H9 (cell line): ENCODE measurements at regions not wholly inside any gene's neighbourhood (a gene's known extent, or its start where the extent isn't known, plus 50 kb on each side); places are given as distances from the start of the nearest gene placed in this dataset.

Experiments used
- DNase-seq: peaks from one replicate; pipeline ENCODE4 v3.0.0-alpha.2; 2017
- H2AFZ ChIP-seq: one replicate; pipeline ENCODE4 v1.6.1; 2013; ENCODE audit warnings: mild to moderate bottlenecking, low read length, control low read depth, moderate library complexity
- H2AK5ac ChIP-seq: 2 replicates; pipeline ENCODE4 v1.6.1; 2013; ENCODE audit warnings: low read length, control low read depth, mixed read lengths; ENCODE audit not compliant: insufficient read length
- H2BK120ac ChIP-seq: one replicate; pipeline ENCODE4 v1.6.1; 2013; ENCODE audit warnings: low read depth, mild to moderate bottlenecking, low read length, control low read depth, inconsistent platforms; ENCODE audit not compliant: poor library complexity, severe bottlenecking
- H2BK12ac ChIP-seq: 2 replicates; pipeline ENCODE4 v1.6.1; 2013; ENCODE audit warnings: low read length, control low read depth, mixed read lengths, low read depth; ENCODE audit not compliant: insufficient read length
- H2BK15ac ChIP-seq: 2 replicates; pipeline ENCODE4 v1.6.1; 2013; ENCODE audit warnings: low read depth, low read length, control low read depth
- H2BK20ac ChIP-seq: one replicate; pipeline ENCODE4 v1.6.1; 2013; ENCODE audit warnings: low read depth, mild to moderate bottlenecking, low read length, control low read depth, inconsistent platforms; ENCODE audit not compliant: poor library complexity, severe bottlenecking
- H2BK5ac ChIP-seq: 2 replicates; pipeline ENCODE4 v1.6.1; 2013; ENCODE audit warnings: low read length, control low read depth, mixed read lengths; ENCODE audit not compliant: insufficient read length
- H3K14ac ChIP-seq: 2 replicates; pipeline ENCODE4 v1.6.1; 2013; ENCODE audit warnings: low read length, control low read depth; ENCODE audit not compliant: insufficient read depth
- H3K18ac ChIP-seq: 2 replicates; pipeline ENCODE4 v1.6.1; 2013; ENCODE audit warnings: low read depth, mild to moderate bottlenecking, mixed read lengths, low read length, control low read depth; ENCODE audit not compliant: insufficient read length
- H3K23ac ChIP-seq: 2 replicates; pipeline ENCODE4 v1.6.1; 2013; ENCODE audit warnings: low read length, control low read depth, mixed read lengths, low read depth; ENCODE audit not compliant: insufficient read length
- H3K23me2 ChIP-seq: 2 replicates; pipeline ENCODE4 v1.6.1; 2013; ENCODE audit warnings: low read depth, mild to moderate bottlenecking, mixed read lengths, low read length, control low read depth; ENCODE audit not compliant: insufficient read length, poor library complexity, severe bottlenecking
- H3K27ac ChIP-seq: 2 replicates; pipeline ENCODE4 v1.5.1; 2013; ENCODE audit warnings: low read length, control low read depth, mixed read lengths, low read depth; ENCODE audit not compliant: insufficient read length
- H3K27me3 ChIP-seq: 2 replicates; pipeline ENCODE4 v1.6.1; 2013; ENCODE audit warnings: low read length, control low read depth, inconsistent platforms; ENCODE audit not compliant: insufficient read depth
- H3K4ac ChIP-seq: 2 replicates; pipeline ENCODE4 v1.6.1; 2013; ENCODE audit warnings: low read depth, mild to moderate bottlenecking, control low read depth, inconsistent platforms, low read length, moderate library complexity
- H3K4me1 ChIP-seq: 2 replicates; pipeline ENCODE4 v1.6.1; 2013; ENCODE audit warnings: low read length, control low read depth, inconsistent platforms; ENCODE audit not compliant: insufficient read depth
- H3K4me2 ChIP-seq: 2 replicates; pipeline ENCODE4 v1.6.1; 2013; ENCODE audit warnings: low read length, control low read depth, mixed read lengths; ENCODE audit not compliant: insufficient read length, insufficient read depth
- H3K56ac ChIP-seq: 2 replicates; pipeline ENCODE4 v1.6.1; 2013; ENCODE audit warnings: low read depth, mild to moderate bottlenecking, mixed read lengths, low read length, control low read depth; ENCODE audit not compliant: insufficient read length
- H3K79me1 ChIP-seq: 2 replicates; pipeline ENCODE4 v1.6.1; 2013; ENCODE audit warnings: low read depth, mild to moderate bottlenecking, moderate library complexity, low read length, control low read depth, inconsistent platforms; ENCODE audit not compliant: insufficient read depth, poor library complexity, severe bottlenecking
- H3K79me2 ChIP-seq: 2 replicates; pipeline ENCODE4 v1.6.1; 2013; ENCODE audit warnings: low read length, control low read depth, inconsistent platforms; ENCODE audit not compliant: insufficient read depth
- H3K9ac ChIP-seq: 2 replicates; pipeline ENCODE4 v1.6.1; 2013; ENCODE audit warnings: low read length, control low read depth, mixed read lengths; ENCODE audit not compliant: insufficient read length; ENCODE audit errors: extremely low read depth
- H3K9me3 ChIP-seq: one replicate; pipeline ENCODE4 v1.6.1; 2013; ENCODE audit warnings: low read depth, low read length, inconsistent platforms; ENCODE audit not compliant: control insufficient read depth
- H3T11ph ChIP-seq: one replicate; pipeline ENCODE4 v1.6.1; 2013; ENCODE audit warnings: mild to moderate bottlenecking, low read length, control low read depth, inconsistent platforms
- H4K20me1 ChIP-seq: one replicate; pipeline ENCODE4 v1.6.1; 2013; ENCODE audit not compliant: control insufficient read depth, insufficient read length, insufficient read depth
- H4K5ac ChIP-seq: 2 replicates; pipeline ENCODE4 v1.6.1; 2013; ENCODE audit warnings: low read depth, mild to moderate bottlenecking, mixed read lengths, low read length, control low read depth; ENCODE audit not compliant: insufficient read length
- H4K8ac ChIP-seq: replicated peaks from 2 replicates; pipeline ENCODE4 v1.6.1; 2013; ENCODE audit warnings: low read length, control low read depth, mixed read lengths, low read depth; ENCODE audit not compliant: insufficient read length
- H4K91ac ChIP-seq: 2 replicates; pipeline ENCODE4 v1.6.1; 2013; ENCODE audit warnings: low read depth, mild to moderate bottlenecking, moderate library complexity, mixed read lengths, low read length, control low read depth; ENCODE audit not compliant: insufficient read length
- H3K27ac Mint-ChIP-seq, 3 experiments: 2 replicates in 2 of 3; 3 replicates in 1 of 3; pipeline ENCODE4 v1.8.0; 2020 to 2021; ENCODE audit warnings: mixed read lengths in 3 of 3, mild to moderate bottlenecking in 1 of 3, moderate library complexity in 1 of 3
- H3K27me3 Mint-ChIP-seq: 2 replicates; pipeline ENCODE4 v1.8.0; 2021; ENCODE audit warnings: low read depth, mild to moderate bottlenecking, moderate library complexity, mixed read lengths
- H3K36me3 Mint-ChIP-seq, 3 experiments: 2 replicates in 2 of 3; 3 replicates in 1 of 3; pipeline ENCODE4 v1.8.0; 2020 to 2021; ENCODE audit warnings: low read depth in 3 of 3, mixed read lengths in 3 of 3; ENCODE audit not compliant: insufficient read depth in 1 of 3
- H3K4me1 Mint-ChIP-seq, 2 experiments: 2 replicates each; pipeline ENCODE4 v1.8.0; 2020; ENCODE audit warnings: mixed read lengths in 2 of 2
- H3K4me3 Mint-ChIP-seq, 2 experiments: 2 replicates in 1 of 2; 3 replicates in 1 of 2; pipeline ENCODE4 v1.8.0; 2020 to 2021; ENCODE audit warnings: mild to moderate bottlenecking in 2 of 2, mixed read lengths in 2 of 2, moderate library complexity in 1 of 2
- H3K9me3 Mint-ChIP-seq, 2 experiments: 2 replicates in 1 of 2; 3 replicates in 1 of 2; pipeline ENCODE4 v1.8.0; 2020; ENCODE audit warnings: mild to moderate bottlenecking in 2 of 2, mixed read lengths in 2 of 2, moderate library complexity in 1 of 2
- WGBS: extraction: QIAGEN DNeasy Blood & Tissue Kit; methylation state at CpG from one replicate; pipeline ENCODE4 v1.1.7; 2013; ENCODE audit warnings: missing lambda C conversion rate, low lambda C conversion rate, mixed read lengths; ENCODE audit not compliant: insufficient read length; ENCODE audit errors: extremely low coverage; 5-methylcytosine and 5-hydroxymethylcytosine counted together
- TF ChIP-seq, protein P1 (sequence below): fragments of 200-600 bp; sonication (generic); conservative IDR thresholded peaks from 3 replicates; pipeline ENCODE4 v1.8.0; 2021; ENCODE audit warnings: antibody characterized with exemption, mild to moderate bottlenecking

- no peak overlapping the region for H4K91ac ChIP-seq
- Mint-ChIP-seq H3K27ac (no peak overlapping the region), H3K4me3 (no peak overlapping the region), H3K27me3 (peaks cover 3% of the 10 kb centered on the region), H3K9me3 (no peaks in the 10 kb centered on the region), H3K36me3 (no peaks in the 10 kb centered on the region), H3K4me1 (peaks cover 0 to 7% of the 10 kb centered on the region in 2 experiments; a peak in 2 of 4 replicates)
- no peak overlapping the region for H3K9ac ChIP-seq
- TF ChIP-seq, protein P1, sequence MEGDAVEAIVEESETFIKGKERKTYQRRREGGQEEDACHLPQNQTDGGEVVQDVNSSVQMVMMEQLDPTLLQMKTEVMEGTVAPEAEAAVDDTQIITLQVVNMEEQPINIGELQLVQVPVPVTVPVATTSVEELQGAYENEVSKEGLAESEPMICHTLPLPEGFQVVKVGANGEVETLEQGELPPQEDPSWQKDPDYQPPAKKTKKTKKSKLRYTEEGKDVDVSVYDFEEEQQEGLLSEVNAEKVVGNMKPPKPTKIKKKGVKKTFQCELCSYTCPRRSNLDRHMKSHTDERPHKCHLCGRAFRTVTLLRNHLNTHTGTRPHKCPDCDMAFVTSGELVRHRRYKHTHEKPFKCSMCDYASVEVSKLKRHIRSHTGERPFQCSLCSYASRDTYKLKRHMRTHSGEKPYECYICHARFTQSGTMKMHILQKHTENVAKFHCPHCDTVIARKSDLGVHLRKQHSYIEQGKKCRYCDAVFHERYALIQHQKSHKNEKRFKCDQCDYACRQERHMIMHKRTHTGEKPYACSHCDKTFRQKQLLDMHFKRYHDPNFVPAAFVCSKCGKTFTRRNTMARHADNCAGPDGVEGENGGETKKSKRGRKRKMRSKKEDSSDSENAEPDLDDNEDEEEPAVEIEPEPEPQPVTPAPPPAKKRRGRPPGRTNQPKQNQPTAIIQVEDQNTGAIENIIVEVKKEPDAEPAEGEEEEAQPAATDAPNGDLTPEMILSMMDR = no peak
- H2AFZ ChIP-seq = no peak overlapping the region
- H3K4ac ChIP-seq = no peak overlapping the region
- no peaks in the 10 kb centered on the region for H3K79me2 ChIP-seq
- H3K4me2 ChIP-seq = no peak overlapping the region
- H3K9me3 ChIP-seq = no peaks in the 10 kb centered on the region
- no peak for DNase-seq
- H2BK5ac ChIP-seq = no peak overlapping the region
- WGBS = no CpG with 5 or more reads among the region's 1 CpG
- no peak overlapping the region for H2BK120ac ChIP-seq
- H4K5ac ChIP-seq = no peak overlapping the region
- no peak overlapping the region for H2AK5ac ChIP-seq
- no peak overlapping the region for H2BK20ac ChIP-seq
- H4K8ac ChIP-seq = no peak overlapping the region
- H3K18ac ChIP-seq = no peak overlapping the region
- H3K27ac ChIP-seq = no peak overlapping the region
- H3K23ac ChIP-seq = no peak overlapping the region
- H3K79me1 ChIP-seq = no peaks in the 10 kb centered on the region
- no peak overlapping the region for H2BK12ac ChIP-seq
- H3K4me1 ChIP-seq = no peaks in the 10 kb centered on the region
- H3T11ph ChIP-seq = no peak overlapping the region
- H3K14ac ChIP-seq = no peak overlapping the region; the same call in 1 of the 2 replicates
- H2BK15ac ChIP-seq = no peak overlapping the region
- H3K27me3 ChIP-seq = no peaks in the 10 kb centered on the region
- no peaks in the 10 kb centered on the region for H3K23me2 ChIP-seq
- no peak overlapping the region for H3K56ac ChIP-seq
- H4K20me1 ChIP-seq = no peaks in the 10 kb centered on the region
Measured at GRCh38 chr5:3302228-3302627, 293.4 kb upstream of the IRX1 start.
